GM12873 (cell line): ENCODE measurements at regions not wholly inside any gene's neighbourhood (a gene's known extent, or its start where the extent isn't known, plus 50 kb on each side); places are given as distances from the start of the nearest gene placed in this dataset.

Source experiments
- TF ChIP-seq, protein P1 (sequence below): IDR thresholded peaks from 2 replicates; pipeline ENCODE4 v1.5.1; 2012; ENCODE audit warnings: low read depth, mild to moderate bottlenecking, moderate library complexity, low read length, control low read depth; ENCODE audit not compliant: insufficient read depth; ENCODE audit errors: missing control alignments

DNA sequence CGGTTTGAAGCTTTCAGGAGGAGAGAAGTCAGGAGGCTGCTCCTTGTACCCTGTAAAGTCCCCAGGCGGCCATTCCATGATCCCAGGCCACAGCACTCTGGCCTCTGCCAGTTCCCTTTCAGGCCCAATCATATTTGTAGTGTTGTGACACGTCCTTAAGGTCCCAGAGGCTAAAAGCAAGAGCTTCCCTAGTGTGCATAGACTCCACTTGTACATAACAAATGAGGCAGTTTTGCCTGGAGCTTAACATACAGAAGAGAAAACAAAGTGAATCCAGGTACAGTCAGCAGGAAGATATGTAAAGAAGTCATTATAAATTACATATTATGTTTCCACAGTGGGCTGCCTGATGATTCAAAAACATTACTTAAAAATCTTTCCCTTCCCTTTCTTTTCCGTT, 81.1 kb upstream of the RPH3A start:
- TF ChIP-seq, protein P1, sequence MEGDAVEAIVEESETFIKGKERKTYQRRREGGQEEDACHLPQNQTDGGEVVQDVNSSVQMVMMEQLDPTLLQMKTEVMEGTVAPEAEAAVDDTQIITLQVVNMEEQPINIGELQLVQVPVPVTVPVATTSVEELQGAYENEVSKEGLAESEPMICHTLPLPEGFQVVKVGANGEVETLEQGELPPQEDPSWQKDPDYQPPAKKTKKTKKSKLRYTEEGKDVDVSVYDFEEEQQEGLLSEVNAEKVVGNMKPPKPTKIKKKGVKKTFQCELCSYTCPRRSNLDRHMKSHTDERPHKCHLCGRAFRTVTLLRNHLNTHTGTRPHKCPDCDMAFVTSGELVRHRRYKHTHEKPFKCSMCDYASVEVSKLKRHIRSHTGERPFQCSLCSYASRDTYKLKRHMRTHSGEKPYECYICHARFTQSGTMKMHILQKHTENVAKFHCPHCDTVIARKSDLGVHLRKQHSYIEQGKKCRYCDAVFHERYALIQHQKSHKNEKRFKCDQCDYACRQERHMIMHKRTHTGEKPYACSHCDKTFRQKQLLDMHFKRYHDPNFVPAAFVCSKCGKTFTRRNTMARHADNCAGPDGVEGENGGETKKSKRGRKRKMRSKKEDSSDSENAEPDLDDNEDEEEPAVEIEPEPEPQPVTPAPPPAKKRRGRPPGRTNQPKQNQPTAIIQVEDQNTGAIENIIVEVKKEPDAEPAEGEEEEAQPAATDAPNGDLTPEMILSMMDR: no peak

DNA sequence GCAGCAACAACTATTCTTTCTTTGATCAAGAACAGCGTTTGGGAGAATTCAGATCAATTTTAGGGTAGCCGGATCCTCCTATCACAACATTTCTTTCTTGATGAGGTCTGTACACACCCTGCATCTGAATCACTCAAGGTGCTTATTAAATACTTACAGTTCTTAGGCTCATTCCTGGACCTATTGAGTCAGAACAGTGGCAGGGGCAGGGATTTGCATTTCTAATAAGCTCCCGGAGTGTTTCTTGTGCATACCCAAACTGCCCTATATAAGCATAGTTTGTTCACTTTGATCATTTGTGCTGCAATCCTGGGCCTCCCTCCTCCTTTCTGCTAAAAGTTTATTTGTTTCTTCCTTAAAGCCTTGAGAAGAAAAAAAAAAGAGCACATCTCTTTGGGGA, 80.5 kb upstream of the RPH3A start:
- TF ChIP-seq, protein P1: no peak

DNA sequence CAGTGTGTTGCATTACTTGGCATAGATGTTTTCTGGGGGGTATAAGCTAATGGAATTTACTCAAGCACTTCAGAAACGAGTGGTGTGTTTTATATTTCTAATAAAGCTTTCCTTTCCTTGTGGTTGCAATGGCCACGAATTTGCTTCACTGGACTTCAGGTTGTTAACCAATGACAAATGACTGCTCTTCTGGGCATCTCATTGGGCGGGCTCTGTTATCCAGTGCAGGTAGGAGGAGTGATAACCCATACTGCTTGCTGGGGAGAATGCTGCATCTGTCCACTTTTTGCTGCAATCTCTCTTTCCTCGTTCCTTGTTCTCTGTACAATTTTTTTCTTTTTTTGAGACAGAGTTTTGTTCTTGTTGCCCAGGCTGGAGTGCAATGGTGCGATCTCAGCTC, 80.0 kb upstream of the RPH3A start:
- TF ChIP-seq, protein P1: no peak

DNA sequence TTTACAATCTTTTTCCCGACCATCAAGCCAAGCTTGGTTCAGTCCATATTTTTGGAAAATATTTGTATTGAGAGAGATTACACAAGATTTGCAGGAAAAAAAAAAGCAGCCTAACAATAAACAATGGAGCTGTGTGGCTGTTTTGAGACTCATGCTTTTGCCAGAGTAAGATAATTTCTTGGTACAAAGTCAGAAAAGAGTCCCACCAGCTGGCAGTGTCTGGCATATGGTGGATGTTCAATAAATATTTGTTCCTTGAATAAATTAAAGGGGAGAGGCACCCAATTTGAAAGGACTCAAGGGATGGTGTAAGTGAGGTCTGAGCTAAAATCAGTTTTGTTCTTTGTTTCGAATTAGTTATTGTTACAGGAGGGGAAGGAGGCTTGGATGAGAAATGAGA, 78.1 kb upstream of the RPH3A start:
- TF ChIP-seq, protein P1: no peak

DNA sequence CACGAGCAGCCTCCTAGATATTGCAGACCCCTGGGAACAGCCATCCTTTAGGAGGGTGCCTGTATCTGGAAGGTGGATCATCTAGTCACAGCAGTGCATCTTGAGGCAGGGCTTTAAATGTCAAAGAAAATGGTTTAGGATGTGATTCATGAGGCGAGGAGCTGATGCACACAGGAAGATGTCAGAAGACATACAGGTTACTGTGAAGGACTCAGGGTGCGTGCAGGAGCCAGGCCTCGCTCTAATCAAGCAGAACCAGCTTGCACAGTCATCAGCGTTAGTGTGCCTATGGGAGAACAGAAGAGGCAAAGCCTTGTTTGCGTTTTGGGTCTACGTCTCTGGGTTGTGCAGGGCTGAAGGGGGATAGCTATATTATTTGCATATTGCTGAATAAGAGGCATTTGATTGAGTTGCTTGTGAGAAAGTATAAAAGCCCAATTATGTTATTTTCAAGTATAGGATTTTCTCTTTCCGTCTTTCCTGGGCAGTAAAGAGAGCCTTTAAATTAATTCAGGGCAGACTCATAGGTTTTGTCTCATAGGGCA, 77.3 kb upstream of the RPH3A start:
- TF ChIP-seq, protein P1: no peak

DNA sequence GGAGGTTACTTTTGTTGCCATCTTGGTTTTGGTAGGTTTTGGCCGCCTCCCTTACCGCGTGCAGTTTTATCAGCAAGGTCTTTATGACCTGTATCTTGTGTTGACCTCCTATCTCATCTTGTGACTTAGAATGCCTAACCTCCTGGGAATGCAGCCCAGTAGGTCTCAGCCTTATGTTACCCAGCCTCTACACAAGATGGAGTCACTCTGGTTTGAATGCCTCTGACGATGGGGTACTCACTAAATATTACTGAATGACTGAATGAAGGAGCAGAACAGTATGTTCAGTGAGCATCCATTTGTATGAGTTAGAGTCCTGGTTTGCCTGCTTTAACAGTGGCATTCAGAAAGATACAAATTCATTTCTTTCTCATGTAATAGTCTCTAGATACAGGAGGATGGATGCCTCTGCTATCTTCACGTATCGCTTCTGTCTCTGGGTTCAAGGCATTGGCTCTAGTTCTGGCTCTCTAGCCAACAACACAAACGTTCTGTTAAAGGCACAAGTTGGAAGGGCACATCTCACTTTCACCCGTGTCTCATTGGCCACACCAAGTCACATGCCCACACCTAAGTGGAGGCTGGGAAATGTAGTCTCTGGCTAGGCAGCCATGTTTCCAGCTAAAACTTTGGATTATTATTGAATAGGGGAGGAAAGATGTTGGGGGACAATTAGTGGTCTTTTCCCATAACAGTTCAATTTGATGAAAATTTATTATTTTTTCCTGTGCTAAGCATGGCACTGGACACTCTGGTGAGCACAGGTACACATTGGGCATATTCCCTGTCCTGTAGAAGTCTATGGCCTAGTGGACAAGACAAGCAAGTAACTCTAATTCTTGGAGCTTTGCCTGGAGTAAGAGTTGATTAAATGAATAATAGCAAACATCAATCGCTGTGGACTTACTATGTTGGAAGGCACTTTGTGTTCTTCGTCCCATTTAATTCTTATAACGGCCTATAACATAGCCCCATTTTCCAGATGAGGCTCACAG, 75.2 kb upstream of the RPH3A start:
- TF ChIP-seq, protein P1: no peak

DNA sequence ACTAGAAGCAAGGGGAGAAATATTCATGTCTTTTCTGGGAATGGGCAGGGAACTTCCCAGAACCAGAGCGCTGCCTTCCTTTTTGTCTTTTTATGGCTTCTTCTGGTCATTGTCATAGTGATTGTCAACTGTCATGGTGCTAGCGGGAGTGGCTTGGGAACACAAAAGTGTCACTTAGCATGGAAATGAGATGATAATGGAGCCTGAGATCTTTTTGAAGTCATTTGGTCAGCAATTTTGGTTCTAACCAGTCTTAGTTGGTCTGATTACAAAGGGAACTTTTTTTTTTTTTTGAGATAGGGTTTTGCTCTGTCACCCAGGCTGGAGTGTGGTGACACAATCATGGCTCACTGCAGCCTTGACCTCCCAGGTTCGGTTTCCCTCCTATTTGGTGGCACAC, 62.7 kb upstream of the RPH3A start:
- TF ChIP-seq, protein P1: no peak
